Hindlimb muscle (tissue), 1 donor: ENCODE measurements at regions not wholly inside any gene's neighbourhood (a gene's known extent, or its start where the extent isn't known, plus 50 kb on each side); places are given as distances from the start of the nearest gene placed in this dataset.
A peak's percentile ranks its signal among the peaks of the same experiment; 100 is the strongest.
"Not testable (repeated sequence)": the region's sequence is repeated elsewhere in the genome, so short reads cannot be mapped to it uniquely, and the experiment has no call there.

ENCODE experiments used
- DNase-seq: peaks from one replicate; pipeline ENCODE4 v3.0.0-alpha.2; 2013

DNA sequence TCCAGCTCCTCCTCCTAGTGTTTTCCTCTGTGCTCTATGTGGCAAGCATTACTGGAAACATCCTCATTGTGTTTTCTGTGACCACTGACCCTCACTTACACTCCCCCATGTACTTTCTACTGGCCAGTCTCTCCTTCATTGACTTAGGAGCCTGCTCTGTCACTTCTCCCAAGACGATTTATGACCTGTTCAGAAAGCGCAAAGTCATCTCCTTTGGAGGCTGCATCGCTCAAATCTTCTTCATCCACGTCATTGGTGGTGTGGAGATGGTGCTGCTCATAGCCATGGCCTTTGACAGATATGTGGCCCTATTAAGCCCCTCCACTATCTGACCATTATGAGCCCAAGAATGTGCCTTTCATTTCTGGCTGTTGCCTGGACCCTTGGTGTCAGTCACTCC, 64.0 kb downstream of the OR4F15 start:
- DNase-seq: not testable (repeated sequence)

DNA sequence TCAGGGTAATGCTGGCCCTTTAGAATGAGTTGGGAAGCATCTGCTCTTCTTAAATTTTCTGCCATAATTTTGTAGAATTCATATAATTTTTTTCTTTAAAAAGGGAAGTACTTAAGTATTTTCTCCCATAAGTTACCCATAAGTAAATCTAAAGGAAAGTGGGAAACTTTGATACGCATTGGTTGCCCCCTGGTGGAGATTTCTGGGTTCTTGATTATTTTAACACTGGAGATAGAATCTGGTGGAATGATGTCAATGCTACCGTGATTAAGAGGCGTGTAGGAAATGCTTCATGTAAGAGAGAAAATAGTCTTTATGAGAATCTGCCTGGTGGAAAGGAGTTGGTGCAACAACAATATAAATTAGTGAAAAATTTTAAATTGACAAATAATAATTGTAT, 65.6 kb downstream of the OR4F15 start:
- not testable (repeated sequence) for DNase-seq

- not testable (repeated sequence) for DNase-seq
These were observed 100.6 kb downstream of the OR4F15 start for GRCh38 chr15:101912349-101913287.

GRCh38 chr15:101924554-101924953, 112.6 kb downstream of the OR4F15 start:
- not testable (repeated sequence) for DNase-seq

- DNase-seq: not testable (repeated sequence)
These were observed 122.5 kb downstream of the OR4F15 start for GRCh38 chr15:101934506-101934905.

DNA sequence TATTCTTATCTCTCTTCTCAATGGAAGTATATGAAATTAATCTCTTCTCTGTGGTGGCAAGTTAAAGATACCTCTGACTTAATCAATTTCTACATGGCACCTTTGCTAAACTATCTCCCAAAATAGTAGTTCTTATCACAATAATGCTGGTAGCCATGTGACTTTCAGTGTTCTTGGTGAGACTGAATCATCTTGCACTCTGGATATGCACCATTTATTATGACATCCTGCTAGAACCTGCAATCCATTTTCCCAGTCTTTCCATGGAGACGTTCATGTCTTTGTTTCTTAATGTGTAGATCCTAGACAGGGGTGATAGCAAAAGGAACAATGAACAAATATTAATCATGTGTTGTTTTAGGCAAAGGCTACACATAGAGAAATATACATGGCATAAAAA, 125.4 kb downstream of the OR4F15 start:
- not testable (repeated sequence) for DNase-seq

DNA sequence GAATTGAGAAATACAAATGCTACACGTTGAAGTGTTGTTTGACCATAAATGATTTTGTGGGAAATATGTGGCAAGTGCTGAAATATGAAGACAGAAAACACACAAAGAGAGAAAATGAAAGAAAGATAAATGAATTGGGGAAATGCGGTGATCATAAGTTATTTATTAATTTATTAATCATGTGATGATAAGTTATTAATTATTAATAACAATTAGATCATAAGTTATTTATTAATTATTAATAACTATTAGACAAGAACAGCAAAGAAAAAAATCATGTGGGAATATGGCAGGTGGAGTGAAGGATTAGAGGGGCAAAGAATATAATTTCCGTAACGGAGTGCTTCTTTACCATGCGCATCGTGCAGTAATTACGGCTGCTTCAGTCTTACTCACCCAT, 126.6 kb downstream of the OR4F15 start:
- DNase-seq: not testable (repeated sequence)

DNA sequence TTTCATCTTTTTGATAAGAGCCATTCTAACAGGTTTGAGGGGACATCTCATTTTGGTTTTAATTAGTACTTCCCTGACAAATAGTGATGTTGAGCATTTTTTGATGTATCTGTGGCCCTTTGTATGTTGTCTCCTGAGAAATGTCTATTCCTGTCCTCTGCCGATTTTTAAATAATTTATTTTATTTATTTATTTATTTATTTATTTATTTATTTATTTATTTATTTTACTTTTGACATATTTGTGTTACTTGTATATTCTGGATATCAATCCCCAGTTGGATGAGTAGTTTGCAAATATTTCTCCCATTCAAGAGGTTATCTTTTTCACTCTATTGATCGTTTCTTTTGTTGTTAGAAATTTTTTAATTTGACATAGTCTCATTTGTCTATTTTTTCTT, 133.9 kb downstream of the OR4F15 start:
- DNase-seq: not testable (repeated sequence)

GRCh38 chr15:101948491-101949010, 136.5 kb downstream of the OR4F15 start:
- DNase-seq: not testable (repeated sequence)

DNA sequence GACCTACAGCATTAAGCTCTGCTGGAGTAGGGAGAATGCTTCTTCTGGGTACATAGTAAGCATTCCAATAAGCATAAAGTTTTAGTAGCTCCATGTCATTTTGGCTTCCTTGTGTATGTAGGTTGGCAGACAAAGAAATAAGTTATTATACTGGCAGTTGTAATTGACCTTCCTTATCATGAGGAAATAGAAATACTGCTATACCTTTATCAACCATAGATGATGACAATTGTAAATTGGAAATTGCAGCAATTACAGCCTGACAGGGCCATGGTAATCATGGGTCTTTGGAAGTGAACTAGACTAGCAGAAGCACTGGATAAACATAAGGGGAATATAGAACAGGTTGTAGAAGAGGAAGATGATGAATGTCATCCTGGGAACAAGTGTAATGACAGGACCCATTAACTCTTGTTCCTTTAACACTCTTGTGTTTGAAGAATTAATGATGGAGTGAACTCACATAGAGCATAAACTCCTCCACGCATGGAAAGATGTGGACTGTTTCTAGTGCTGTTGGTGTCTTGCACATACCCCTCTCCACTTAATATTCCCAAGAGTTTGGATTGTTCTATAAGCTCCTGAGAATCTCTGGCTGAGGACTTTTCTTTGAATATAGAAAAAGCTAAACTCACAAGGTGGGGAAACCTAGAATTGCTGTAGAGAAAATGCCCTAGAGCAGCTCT, 137.5 kb downstream of the OR4F15 start:
- not testable (repeated sequence) for DNase-seq

DNA sequence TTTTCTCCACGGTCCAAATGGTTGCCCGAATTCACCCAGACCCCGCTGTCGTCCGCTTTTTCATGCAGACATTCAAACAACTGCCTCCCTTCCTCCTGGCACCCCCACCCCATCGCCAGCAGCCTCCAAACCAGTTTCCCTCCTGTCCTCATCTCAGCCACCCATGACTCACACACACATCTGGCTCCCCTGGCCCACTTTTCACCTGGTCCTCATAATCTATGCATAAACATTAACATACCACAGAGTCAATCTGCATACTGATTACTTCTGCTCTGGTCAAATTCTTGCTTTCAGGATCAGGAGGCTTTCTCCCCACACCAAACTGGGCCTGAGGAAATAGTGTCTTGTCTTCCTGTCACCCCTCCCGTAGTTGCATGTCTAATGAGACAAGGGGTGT, 142.0 kb downstream of the OR4F15 start:
- DNase-seq: not testable (repeated sequence)

GRCh38 chr15:101955840-101956239, 143.8 kb downstream of the OR4F15 start:
- peak; percentile 23 for DNase-seq

DNA sequence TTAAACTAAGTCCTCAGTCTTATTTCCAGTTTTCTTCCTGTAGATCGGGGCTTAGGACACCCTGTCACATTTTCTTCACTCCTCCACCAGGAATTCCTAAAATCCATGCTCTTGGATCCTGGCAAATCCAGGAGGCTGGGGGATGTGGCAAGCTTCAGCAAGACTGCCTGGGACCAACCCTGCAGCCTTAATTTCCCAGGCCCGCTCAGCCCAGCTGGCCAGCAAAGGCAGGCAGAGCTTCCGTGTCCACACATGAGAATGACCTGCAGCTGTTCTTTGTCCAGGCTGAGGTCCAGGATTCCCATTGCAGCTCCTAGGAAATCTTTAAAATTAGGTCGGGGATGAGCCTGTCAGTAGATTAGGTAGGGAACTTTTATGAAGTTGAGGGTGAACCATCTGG, 146.7 kb downstream of the OR4F15 start:
- peak; percentile 36 for DNase-seq

- DNase-seq: not testable (repeated sequence)
These were observed 149.3 kb downstream of the OR4F15 start for GRCh38 chr15:101961263-101961662.

DNA sequence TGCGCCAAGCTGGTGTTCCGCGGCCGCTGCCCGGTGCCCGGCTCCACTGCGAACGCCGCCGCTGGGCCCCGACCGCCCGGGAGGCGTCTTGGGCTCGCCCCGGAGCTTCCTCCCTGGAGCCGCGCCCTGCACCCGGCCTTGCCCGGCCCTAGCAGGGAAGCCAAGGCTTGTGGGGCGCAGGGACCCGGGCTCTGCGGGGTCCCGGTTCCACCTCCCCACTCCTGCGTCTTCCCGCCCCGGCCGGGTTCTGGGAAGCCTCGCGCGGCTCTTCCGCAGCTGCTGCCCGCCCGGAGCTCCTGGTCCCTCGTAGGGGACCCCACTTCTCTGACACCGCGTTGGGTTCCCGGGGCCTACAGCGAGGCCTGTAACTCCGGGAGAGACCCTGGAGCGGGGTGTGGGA, 149.8 kb downstream of the OR4F15 start:
- not testable (repeated sequence) for DNase-seq

- DNase-seq: not testable (repeated sequence)
These were observed 151.7 kb downstream of the OR4F15 start for GRCh38 chr15:101963687-101964086.

GRCh38 chr15:101965353-101965752, 153.4 kb downstream of the OR4F15 start:
- not testable (repeated sequence) for DNase-seq

DNA sequence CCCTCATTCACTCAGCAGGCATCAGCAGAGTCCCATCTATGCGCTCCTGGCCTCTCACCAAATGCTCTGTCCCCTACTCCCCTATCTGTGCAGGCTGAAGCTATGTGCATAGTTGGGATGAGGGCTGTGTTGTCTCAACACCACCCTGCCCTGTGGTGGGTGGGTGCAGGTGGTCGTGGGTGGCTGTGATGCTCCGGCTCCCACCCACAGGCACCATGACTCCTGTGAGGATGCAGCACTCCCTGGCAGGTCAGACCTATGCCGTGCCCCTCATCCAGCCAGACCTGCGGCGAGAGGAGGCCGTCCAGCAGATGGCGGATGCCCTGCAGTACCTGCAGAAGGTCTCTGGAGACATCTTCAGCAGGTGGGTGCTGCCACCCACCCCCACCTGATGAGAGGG, 153.9 kb downstream of the OR4F15 start:
- DNase-seq: not testable (repeated sequence)

GRCh38 chr15:101967364-101967763, 155.4 kb downstream of the OR4F15 start:
- DNase-seq: not testable (repeated sequence)

DNA sequence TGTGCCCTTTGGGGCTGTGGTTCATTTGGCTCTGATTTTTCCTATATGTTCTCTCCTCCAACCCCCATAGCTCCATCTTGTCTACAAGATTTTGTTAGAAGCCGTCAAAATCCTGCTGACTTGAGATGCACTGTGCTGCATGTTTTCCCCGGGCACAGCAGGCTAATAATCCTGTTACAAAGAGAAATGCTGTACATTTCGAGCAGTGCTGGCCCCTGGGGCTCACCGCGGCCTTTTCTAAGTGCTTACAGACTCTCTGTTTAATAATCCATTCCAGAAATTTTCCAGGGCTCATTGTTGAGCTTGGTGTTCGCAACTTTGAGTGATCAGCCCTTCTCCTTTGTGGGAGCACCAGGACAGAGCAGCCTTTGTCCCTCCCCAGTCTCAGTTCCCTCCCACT, 158.6 kb downstream of the OR4F15 start:
- DNase-seq: not testable (repeated sequence)

DNA sequence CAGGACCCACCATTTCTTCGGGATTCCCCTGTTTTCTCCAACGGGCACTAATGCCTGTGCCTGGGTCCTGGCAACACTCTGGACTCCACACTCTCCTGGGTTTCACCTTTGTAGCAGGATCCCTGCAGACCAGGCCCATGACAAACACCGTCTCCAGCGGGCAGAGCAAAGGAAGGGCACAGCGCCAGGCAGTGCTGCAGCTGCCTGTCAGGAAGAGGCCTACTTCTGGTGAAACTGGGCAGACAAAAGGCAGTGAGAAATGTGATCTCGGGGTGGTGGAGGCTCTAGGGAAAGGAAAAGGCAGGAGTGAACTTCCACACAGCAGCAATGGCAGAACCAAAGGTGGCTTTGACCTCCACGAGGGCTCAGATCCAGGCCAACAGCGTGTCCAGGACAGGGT, 165.3 kb downstream of the OR4F15 start:
- not testable (repeated sequence) for DNase-seq

GRCh38 chr15:101980206-101980910, 168.4 kb downstream of the OR4F15 start:
- DNase-seq: peak; percentile 61
